Activated CD4-positive, alpha-beta T cell treated with anti-CD3 and anti-CD28 coated beads, Interleukin-2, amount 50 U/mL, for 1 hour (primary cell): ENCODE measurements at regions not wholly inside any gene's neighbourhood (a gene's known extent, or its start where the extent isn't known, plus 50 kb on each side); places are given as distances from the start of the nearest gene placed in this dataset.
"Not testable (repeated sequence)": the region's sequence is repeated elsewhere in the genome, so short reads cannot be mapped to it uniquely, and the experiment has no call there.

Experiments used
- DNase-seq: peaks from one replicate; pipeline ENCODE4 v3.0.0-alpha.2; 2020

DNA sequence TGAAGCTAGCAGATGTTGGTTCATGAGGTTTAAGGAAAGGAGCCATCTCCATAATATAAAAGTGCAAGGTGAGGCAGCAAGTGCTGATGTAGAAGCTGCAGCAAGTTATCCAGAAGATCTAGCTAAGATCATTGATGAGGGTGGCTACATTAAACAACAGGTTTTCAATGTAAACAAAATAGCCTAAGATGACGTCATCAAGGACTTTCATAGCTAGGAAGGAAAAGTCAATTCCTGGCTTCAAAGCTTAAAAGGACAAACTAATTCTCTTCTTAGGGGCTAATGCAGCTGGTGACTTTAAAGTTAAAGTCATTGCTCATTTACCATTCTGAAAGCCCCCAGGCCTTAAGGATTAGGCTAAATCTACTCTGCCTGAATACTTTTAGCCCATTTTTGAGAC lies 141.9 kb downstream of the MID1IP1 start:
- DNase-seq = no peak

DNA sequence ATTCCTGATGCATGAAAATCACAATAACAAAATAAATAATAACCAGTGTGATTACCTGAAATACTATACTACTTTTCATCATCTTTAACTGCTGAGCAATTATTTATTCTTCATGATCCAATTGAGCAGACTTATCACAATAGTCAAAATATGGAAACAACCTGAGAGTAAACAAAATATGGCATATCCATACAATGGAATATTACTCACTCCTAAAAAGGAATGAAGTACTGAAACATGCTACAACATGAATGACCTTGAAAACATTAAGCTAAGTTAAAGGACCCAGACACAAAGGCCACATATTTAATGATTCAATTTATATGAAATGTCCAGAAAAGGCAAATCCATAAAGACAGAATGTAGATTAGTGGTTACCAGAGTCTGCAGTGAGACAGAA lies 146.8 kb downstream of the MID1IP1 start:
- no peak for DNase-seq

DNA sequence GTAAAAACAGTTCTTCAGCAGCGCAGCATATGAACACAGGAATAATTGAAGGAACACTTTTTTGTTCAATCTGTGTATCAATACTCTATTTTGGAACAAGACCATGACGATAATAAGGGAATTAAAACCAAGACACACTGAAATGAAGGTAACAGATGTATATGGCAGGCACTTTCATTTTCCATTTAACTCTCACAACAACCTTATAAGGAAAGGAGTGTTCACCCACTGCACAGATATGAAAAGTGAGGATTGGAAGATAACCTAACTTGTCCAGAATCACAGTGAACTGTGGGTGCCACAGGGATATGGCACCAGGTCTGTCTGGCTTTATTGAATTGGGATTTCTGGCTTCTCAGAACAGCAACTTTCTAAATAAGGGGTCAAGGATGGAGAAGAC lies 153.3 kb downstream of the MID1IP1 start:
- no peak for DNase-seq

DNA sequence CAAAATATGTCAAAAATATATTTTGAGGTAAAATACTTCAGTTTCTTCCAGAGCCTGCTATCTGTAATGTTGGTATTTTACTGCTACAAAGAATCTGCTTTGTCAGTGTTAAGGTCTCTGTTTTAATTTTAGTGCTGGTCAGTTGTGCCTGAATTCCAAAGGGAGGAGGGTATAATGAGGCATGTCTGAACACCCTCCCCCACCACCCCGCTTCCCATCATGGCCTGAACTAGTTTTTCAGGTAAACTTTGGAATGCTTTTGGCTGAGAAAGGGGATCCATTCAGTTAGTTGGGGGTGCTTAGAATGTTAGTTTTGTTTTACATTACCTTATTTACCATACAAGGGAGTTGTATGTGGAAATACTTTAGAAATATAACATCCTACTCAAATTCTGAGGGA lies 158.5 kb downstream of the MID1IP1 start:
- no peak for DNase-seq

DNA sequence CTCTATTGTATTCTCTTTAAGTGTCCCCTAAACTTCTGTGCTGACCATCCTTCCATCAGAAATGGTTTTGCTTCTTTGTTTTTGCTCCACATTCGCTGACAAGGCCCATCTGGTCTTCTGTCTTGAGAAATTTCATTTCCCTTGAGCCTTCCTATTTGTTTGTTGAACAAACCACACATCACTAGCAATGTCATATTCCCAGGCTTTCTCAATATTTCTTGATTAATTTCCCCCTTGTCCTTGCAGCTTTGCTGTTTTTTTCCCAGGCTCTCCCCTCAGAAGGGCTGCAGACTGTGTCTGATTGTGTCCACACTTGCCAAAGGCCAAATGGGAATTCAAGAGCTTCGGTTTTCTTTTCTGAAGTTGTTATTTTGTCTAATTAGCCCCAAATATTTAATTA lies 158.9 kb downstream of the MID1IP1 start:
- DNase-seq = no peak

DNA sequence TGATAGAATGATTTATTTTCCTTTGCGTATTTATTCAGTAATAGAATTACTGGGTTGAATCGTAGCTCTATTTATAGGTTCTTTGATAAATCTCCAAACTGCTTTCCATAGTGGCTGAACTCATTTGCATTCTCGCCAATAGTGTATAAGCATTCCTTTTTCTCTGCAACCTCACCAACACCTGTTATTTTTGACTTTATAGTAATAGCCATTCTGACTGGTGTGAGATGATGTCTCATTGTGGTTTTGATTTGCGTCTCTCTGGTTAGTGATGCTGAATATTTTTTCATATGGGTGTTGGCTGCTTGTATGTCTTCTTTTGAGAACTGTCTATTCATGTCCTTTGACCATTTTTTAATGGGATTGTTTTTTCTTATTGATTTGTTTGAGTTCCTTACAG lies 160.7 kb downstream of the MID1IP1 start:
- no peak for DNase-seq

DNA sequence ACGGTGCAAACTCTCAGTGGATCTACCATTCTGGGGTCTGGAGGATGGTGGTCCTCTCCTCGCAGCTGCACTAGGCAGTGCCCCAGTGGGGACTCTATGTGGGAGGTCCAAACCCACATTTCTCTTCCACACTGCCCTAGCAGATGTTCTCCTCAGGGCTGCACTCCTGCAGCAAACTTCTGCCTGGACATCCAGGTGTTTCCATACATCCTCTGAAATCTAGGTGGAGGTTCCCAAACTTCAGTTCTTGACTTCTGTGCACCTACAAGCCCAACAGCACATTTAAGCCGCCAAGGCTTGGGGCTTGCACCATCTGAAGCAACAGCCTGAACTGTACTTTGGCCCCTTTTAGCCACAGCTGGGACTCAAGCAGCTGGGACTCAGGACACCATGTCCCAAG lies 162.0 kb downstream of the MID1IP1 start:
- not testable (repeated sequence) for DNase-seq

DNA sequence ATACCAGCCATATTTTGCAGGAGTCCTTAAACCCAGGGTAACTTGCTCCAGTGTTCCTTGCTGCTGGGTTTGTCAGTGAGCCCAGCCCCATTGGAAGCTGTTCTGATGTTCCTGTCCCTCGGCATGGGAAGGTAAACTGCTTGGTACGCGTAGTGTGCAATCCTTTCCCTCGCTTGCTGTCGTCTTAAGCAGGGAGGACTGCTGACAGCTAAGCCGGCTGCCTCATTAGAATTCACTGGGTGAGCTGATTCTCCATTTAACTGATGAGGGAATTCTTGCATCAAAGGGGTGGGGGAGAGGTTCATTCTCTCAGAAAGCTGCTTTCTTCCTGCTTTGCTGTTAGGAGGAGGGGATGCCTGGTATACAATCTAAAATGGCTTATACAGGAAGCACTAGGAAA lies 164.6 kb downstream of the MID1IP1 start:
- DNase-seq = no peak

DNA sequence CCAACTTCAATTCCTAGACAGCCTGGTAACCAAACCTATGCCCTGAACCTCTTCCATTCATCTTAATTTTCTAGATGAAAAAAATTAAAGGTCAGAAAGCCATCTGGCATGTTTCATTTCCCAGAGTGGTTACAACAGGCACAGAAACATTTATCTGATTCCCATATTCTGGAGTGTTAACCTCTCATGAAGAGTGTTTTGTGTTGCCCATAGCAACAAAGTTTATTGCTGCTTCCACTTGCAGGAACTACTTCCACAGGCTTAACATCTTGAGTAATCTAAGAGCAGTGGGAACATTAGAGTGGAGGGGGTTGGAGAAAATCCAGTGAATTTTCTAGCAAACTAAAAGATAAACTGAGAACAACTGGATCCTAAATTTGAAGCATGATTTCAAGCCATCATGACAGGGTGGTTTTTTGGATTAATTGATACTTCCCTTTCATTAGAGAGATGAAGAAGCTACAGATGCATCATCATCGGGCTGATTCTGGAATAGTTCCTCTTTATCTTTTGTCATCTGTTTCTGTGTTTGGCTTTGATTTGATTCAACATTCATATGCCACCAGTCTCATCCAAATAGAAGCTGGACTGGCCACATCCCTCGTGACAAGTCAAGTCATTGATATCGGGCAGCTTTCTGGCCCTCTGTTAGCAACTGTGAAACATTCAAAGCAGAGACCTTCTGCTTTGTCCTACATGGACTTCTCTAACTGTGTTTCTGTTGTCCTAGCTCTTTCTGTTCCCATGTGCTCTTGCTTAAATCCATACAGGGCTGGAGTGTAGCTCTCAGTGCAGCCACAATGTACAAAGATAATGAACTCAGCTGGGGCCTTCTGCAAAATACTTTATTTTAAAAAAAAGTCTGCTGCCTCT lies 167.3 kb downstream of the MID1IP1 start:
- no peak for DNase-seq

DNA sequence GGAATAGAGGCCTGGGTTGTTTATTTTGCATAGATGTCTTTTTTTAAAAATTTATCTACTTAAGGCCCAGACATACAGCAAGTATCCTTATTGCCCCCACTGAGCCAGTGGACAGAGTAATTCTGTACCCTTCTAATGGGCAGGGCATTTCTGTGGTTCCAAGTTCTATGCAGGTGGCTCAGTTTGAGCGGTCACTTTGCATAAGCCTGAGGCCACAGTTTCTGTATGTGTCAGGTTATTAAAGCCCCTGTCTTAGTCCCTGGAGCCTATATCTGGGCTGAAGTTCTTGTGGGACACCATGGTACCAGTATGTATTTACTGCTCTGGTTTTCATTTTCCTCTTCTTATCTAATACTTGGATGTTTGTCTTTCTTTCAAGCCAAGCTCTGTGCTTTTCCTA lies 168.8 kb downstream of the MID1IP1 start:
- no peak for DNase-seq

DNA sequence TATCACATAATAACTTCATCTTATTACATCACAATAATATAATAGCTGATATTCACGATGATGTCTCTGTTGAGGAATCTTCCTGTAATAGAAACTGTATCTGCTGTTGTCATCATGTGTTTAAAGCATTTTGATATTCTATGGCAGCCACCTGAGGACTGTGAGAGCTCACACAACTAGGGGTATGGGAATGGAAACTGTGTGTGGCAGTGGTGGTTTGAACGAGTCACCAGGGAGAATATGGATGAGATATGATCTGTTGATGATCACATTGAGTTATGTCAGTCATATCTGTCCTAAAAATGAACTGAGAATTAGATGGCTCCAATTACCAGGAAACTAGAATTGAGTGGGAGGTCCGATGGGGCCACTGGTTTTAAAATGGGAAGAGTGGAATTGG lies 169.6 kb downstream of the MID1IP1 start:
- no peak for DNase-seq

DNA sequence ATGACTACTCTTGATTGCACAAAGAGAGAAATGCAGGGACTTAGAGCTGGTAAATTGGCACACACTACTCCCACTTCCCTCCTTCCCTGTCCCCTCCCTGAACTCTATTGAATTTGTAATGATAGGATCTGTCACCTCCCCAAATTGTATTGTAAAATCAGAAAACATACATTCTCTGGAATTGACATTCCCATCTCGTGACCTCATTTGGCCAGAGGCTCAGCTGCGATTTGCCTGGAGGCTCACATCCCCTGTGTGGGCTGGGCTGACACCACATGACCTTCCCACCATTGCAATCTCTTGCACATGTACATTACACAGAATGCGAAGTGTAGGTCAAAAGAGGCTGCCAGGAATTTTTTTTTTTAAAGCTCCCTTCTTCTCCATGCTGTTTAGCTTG lies 172.1 kb downstream of the MID1IP1 start:
- no peak for DNase-seq

DNA sequence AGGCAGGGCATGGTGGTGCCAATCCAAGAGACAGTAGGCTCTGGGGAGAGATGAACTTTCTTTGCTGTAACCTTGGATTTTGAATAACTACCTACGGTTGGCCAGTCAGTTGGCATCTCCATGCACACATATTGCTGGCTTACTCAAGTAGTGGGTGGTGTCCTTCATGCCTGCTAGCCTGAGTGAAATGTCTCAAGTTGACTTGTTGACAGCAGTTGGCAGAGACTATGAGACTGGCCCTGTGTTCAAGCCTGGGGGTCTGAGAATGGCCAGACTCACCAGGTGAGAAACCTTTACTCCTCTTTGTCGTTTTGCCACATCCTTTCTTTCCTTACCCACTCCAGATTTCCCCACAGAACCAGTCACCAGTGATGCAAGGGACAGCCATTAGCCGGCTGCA lies 173.3 kb downstream of the MID1IP1 start:
- no peak for DNase-seq

DNA sequence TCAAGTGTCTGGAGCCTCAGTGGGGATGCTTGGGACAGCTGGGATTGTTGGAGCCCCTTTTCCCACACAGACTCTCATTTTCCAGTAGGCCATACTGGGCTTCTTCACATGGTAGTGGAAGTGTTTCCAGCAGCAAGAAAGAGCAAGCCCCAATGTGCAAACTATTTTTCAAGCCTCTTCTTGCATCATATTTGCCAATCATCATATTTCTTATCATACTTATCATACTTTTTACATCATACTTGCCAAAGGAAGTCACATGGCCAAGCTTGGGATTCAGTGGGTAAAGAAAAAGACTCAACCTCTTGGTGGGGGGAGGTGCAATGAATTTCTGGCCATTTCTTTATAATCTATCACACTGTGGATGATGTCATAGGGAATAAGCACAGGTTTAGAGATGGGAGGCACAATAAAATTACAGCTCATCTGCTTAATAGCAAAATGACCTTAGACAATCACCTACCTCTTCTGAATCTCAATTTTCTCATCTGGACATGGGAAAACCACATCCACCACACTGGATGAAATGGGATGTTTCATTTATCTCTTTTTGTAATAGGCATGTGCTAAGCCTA lies 174.2 kb downstream of the MID1IP1 start:
- no peak for DNase-seq

DNA sequence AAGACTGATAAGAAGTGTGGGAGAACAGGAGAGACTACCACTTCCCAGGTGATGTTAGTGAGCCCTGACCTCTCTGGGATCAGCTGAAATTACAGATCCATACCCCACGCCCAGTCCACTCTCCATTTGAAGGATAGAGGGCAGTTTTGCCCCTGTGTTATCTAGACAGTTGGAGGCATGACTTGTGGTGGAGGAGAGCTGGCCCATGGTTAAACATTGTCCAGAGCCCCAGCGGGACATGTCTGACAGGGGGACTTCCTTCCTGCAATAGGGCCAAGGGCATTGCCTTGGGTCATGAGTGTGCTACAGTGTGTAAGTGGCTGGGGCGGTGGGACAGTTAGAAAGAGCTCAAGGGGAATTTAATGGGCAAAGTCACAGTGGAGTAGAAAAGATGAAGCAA lies 181.1 kb downstream of the MID1IP1 start:
- no peak for DNase-seq

DNA sequence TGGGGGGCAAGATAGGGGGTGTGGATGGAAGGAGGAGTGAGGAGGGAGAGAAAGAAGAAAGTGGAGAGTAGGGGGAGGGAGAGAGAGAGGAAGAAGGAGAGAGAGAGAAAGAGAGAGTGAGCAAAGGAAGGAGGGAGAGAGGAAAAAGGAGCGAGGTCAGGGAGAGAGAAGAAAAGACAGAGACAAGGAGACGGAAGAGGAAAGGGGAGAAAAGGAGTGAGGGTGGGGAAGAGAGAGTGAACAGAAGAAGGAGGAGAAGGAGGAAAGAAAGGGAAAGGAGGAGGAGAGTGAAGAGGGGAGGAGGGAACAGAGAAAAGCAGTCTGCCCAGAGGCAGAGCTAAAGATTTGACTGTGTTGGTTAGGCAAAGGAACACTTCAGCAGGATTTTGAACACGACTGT lies 181.6 kb downstream of the MID1IP1 start:
- no peak for DNase-seq

DNA sequence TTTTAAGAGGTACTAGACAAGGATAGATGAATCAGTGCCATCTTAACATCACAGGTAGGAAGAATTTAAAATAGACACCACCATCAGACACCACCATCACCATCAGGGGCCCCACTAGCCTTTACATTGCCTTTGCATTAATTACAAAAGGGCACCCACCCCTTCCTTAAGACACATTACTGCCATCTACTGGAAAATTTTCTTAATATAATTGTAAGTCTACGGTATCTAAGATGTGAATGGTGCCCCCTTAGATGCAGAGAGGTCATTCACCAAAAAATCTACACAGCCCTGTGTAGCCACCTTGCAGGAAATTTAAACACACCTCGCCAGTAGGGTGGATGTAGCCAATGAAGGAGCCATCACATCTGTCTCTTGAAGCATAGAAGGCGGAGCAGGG lies 184.1 kb downstream of the MID1IP1 start:
- DNase-seq = no peak

DNA sequence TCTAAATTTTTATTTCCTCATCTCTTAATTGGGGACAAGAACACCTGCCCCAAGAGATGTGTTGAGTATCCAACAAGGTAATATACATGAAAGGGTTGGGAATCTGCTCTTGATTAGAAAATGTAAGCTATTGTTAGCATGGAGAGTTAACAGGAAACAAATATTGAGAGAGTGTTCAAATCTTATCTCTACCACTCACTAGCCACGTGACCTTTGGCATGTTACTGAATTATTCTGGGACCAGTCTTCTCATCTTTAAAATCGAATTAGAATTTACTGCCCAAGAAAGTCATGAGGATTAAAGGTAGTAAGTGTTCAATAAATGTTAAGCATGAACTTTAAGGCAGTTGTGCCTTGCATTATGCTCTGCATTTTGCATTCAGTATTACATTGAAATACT lies 184.7 kb downstream of the MID1IP1 start:
- DNase-seq = no peak

DNA sequence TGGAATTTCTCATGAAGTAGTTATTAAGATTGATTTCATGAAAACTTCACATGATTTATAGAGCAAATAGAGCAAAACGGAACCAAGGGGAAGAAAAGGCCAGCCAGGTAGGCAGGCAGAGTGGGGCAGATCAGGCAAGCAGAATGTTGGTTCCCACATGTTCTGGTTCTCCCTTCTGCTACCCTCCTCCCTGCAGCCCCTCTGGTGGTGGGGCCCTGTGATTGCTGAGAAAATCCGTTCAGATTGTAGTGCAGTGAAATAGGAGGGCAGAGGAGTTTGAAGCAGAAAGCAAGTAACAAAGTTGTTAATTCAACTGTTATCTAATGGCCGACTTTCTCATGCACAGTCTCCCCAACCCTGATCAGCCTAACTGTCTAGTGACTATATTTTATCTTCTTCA lies 185.3 kb downstream of the MID1IP1 start:
- DNase-seq = no peak

DNA sequence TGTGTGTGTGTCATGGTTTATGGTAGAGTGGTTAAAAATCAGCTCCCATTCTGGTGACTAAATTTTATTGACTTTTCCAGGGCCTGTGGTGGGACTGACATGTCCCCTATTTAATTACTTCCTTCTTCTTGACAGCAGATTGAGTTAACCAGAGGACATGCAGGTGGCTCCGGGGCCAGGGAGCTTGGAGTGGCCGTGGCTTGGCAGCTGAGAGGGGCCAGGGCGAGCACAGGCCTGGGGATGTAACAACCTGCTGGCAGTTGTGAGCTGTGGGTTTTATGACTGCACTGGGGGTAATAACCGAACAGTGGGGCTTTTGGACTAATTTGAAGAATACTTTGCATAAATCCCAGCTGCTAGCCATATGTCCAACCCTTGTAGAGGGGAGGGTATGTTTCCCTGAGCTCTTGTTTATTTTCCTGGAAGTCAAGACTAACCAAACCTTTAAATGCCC lies 186.0 kb downstream of the MID1IP1 start:
- no peak for DNase-seq

DNA sequence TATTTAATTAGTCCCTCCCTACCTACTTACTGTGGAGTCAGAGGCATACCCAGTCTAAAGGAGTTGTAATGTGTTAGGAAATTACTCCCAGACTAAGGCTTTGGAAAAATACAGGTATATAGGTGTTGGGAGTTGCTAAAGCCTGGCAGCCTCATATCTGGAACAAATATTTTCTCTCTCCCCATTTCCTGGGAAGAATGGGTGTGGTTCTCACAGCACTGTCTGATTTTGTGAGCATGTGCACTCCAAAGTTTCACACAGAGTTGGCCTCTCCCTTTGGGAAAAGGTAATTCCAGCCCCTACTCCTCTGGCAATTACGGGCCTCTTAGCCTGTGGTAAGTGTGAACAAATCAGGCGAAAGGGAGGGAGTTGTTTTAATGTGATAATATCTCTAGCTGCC lies 187.0 kb downstream of the MID1IP1 start:
- no peak for DNase-seq

DNA sequence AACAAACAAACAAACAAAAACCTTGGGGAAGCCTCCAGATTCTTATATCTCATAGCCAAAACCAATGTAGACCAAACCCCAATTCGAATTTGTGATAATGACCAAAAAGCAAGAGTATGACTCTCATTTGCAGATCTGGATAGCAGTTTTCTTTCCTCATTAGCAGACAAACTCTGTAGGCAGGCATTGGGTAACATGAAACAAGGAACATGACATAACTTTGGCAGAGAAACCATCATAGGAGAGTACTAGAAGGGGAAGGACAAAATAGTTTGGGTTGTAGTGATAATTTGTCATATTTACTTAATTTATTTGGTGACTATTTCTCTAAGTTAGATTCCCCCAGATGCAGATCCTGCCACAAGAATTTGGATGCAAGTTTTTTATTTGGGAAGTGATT lies 187.8 kb downstream of the MID1IP1 start:
- no peak for DNase-seq

DNA sequence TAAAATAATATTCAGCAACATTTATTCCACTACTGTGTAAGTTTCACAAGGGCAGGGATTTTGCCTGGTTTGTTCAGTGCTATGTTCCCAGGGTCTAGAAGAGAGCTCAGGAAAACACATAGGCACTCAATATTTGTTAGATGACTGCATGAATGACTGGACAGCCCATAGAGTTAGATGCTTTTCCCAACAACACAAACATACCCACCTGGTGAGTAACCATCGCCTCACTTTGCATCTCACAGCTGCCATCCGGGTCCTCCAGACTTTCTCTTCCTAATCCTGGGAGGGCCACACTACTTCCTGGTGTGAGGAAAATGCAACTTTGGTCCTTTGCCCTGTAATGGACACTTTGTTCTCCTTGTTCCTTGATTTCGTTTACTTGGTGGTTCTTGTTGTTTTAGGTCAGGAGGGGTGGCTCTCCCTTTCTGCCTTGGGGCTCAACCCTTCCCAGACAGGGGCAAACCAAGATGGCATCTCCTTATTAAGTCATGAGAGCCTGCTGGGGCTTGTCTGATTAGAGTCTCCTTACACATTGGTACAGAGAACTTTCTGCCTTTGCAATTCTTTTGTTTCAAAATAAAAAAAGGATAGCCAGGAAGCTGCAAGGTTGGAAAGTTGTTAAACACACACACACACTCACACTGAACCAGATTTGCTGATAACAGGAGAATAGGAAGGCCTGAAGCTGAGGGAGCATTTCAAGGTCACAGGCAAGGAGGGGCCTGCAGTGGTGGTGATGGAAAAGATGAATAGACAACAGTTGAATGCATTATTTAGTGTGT lies 190.6 kb downstream of the MID1IP1 start:
- DNase-seq = no peak
